Naive thymus-derived CD4-positive, alpha-beta T cell (primary cell): ENCODE measurements at regions not wholly inside any gene's neighbourhood (a gene's known extent, or its start where the extent isn't known, plus 50 kb on each side); places are given as distances from the start of the nearest gene placed in this dataset.

Experiments
- ATAC-seq: fragments of 150-1000 bp; cut with Tn5 transposase; 2 replicates; pipeline ENCODE4 v1.10.0; 2021; ENCODE audit warnings: mild to moderate bottlenecking, moderate library complexity
- CTCF ChIA-PET: fragments of 350-600 bp; sonication (Branson Sonifier 250); formaldehyde crosslinking; loops from one replicate; lab custom pipeline; 2021; ENCODE audit warnings: antibody characterized with exemption; lab: Charles Lee
- POLR2A ChIA-PET: fragments of 350-600 bp; sonication (Branson Sonifier 250); formaldehyde crosslinking; loops from one replicate; lab custom pipeline; 2021; ENCODE audit warnings: antibody characterized with exemption, inconsistent platforms; lab: Charles Lee
- DNase-seq, 9 donors: peaks; one replicate each; pipeline versions ENCODE4 v3.0.0 to v3.0.0-alpha.2; 2020 to 2022; ENCODE audit warnings: mixed read lengths in 1 of 9
- H3K27ac ChIP-seq: one replicate; pipeline ENCODE4 v1.7.0; 2013; ENCODE audit warnings: mild to moderate bottlenecking, low read depth, low read length, moderate library complexity
- H3K27me3 ChIP-seq, 2 donors: one replicate each; pipeline ENCODE4 v1.7.0; 2013; ENCODE audit warnings: low read length in 2 of 2, mild to moderate bottlenecking in 2 of 2, moderate library complexity in 2 of 2; ENCODE audit not compliant: control insufficient read depth in 2 of 2, insufficient read depth in 2 of 2
- H3K36me3 ChIP-seq, 3 experiments: 1 replicate in 2 of 3; 2 replicates in 1 of 3; pipeline ENCODE4 v1.7.0; 2013; ENCODE audit warnings: low read length in 3 of 3, mild to moderate bottlenecking in 3 of 3, moderate library complexity in 1 of 3; ENCODE audit not compliant: insufficient read depth in 3 of 3, control insufficient read depth in 2 of 3
- H3K4me1 ChIP-seq, 2 donors: one replicate each; pipeline ENCODE4 v1.7.0; 2013; ENCODE audit warnings: low read length in 2 of 2, mild to moderate bottlenecking in 2 of 2, moderate library complexity in 1 of 2; ENCODE audit not compliant: control insufficient read depth in 2 of 2, insufficient read depth in 2 of 2
- H3K4me3 ChIP-seq: 2 replicates; pipeline ENCODE4 v1.7.0; 2013; ENCODE audit warnings: mild to moderate bottlenecking, low read length
- H3K9me3 ChIP-seq, 3 experiments: 1 replicate in 2 of 3; 2 replicates in 1 of 3; pipeline ENCODE4 v1.7.0; 2013; ENCODE audit warnings: low read length in 3 of 3; ENCODE audit not compliant: control insufficient read depth in 2 of 3
- H3K27ac Mint-ChIP-seq, 9 donors: one replicate each; pipeline ENCODE4 v1.8.0; 2020 to 2022; ENCODE audit warnings: mixed read lengths in 9 of 9, mild to moderate bottlenecking in 8 of 9, moderate library complexity in 5 of 9, inconsistent platforms in 2 of 9
- H3K27me3 Mint-ChIP-seq, 5 donors: one replicate each; pipeline ENCODE4 v1.8.0; 2021 to 2022; ENCODE audit warnings: mixed read lengths in 5 of 5, mild to moderate bottlenecking in 1 of 5
- H3K36me3 Mint-ChIP-seq, 5 donors: one replicate each; pipeline ENCODE4 v1.8.0; 2020 to 2022; ENCODE audit warnings: mixed read lengths in 5 of 5, mild to moderate bottlenecking in 3 of 5, inconsistent platforms in 1 of 5
- H3K4me1 Mint-ChIP-seq, 7 donors: one replicate each; pipeline ENCODE4 v1.8.0; 2020 to 2022; ENCODE audit warnings: mixed read lengths in 7 of 7, mild to moderate bottlenecking in 3 of 7, inconsistent platforms in 1 of 7
- H3K4me3 Mint-ChIP-seq, 10 donors: one replicate each; pipeline ENCODE4 v1.8.0; 2020 to 2022; ENCODE audit warnings: mild to moderate bottlenecking in 10 of 10, mixed read lengths in 10 of 10, moderate library complexity in 6 of 10, inconsistent platforms in 2 of 10
- H3K9me3 Mint-ChIP-seq, 11 donors: one replicate each; pipeline ENCODE4 v1.8.0; 2020 to 2022; ENCODE audit warnings: mixed read lengths in 11 of 11, mild to moderate bottlenecking in 4 of 11, inconsistent platforms in 1 of 11, moderate library complexity in 1 of 11
- intact Hi-C, 2 donors: fragments of 100-400 bp; cut with micrococcal nuclease; formaldehyde crosslinking; loops; one replicate each; pipeline ENCODE4 v1.15.1; 2023

GRCh38 chrX:8310409-8310808, 139.3 kb upstream of the VCX2 start:
- peaks cover 0 to 15% (median 0%) of the 10 kb centered on the region in 5 donors for H3K36me3 Mint-ChIP-seq
- no peak overlapping the region for H3K27ac Mint-ChIP-seq

DNA sequence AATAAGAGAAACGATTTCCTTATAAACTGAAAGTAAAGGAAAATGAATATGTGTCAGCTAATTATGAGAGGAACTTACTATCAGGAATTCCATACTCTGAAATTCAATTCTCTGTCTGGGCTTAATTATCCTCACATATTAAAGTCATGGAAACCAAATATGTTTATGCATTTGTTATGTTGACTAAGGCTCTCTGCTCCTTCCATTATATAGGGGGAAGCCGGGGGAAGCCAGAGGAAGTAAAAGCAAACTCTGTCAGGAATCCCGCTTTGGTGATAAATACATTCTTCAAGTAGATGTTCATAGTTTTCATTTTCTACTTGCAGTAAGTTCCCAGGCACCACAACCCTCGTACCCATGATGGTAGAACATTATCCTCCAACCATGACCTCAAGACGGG, 142.8 kb upstream of the VCX2 start:
- H3K27ac Mint-ChIP-seq: no peak overlapping the region
- ATAC-seq: no peak
- DNase-seq: no peak
- H3K4me1 Mint-ChIP-seq: no peaks in the 10 kb centered on the region
- POLR2A ChIA-PET: no interaction called here
- peaks cover 2 to 45% (median 11%) of the 10 kb centered on the region in 11 donors for H3K9me3 Mint-ChIP-seq
- no peak overlapping the region for H3K4me3 ChIP-seq
- CTCF ChIA-PET: no interaction called here
- no peak overlapping the region for H3K27ac ChIP-seq
- peaks cover 0 to 9% (median 0%) of the 10 kb centered on the region in 5 donors for H3K36me3 Mint-ChIP-seq
- no peaks in the 10 kb centered on the region for H3K27me3 Mint-ChIP-seq
- no peaks in the 10 kb centered on the region for H3K36me3 ChIP-seq
- intact Hi-C loops: no loop called here
- no peaks in the 10 kb centered on the region for H3K9me3 ChIP-seq
- no peak overlapping the region for H3K4me3 Mint-ChIP-seq
- H3K4me1 ChIP-seq: no peaks in the 10 kb centered on the region
- H3K27me3 ChIP-seq: no peaks in the 10 kb centered on the region

More at GRCh38 chrX:8310409-8310808, 139.3 kb upstream of the VCX2 start:
- Histone ChIP-seq H3K36me3 (no peaks in the 10 kb centered on the region), H3K4me3 (no peak overlapping the region), H3K27me3 (no peaks in the 10 kb centered on the region), H3K4me1 (no peaks in the 10 kb centered on the region), H3K27ac (no peak overlapping the region), H3K9me3 (no peaks in the 10 kb centered on the region)
- no peaks in the 10 kb centered on the region for H3K4me1 Mint-ChIP-seq
- no peak overlapping the region for H3K4me3 Mint-ChIP-seq
- POLR2A ChIA-PET: no interaction called here
- H3K27me3 Mint-ChIP-seq: no peaks in the 10 kb centered on the region
- ATAC-seq (no peak), DNase-seq (no peak)
- peaks cover 2 to 58% (median 12%) of the 10 kb centered on the region in 11 donors for H3K9me3 Mint-ChIP-seq
- CTCF ChIA-PET: no interaction called here
- intact Hi-C loops: no loop called here

DNA sequence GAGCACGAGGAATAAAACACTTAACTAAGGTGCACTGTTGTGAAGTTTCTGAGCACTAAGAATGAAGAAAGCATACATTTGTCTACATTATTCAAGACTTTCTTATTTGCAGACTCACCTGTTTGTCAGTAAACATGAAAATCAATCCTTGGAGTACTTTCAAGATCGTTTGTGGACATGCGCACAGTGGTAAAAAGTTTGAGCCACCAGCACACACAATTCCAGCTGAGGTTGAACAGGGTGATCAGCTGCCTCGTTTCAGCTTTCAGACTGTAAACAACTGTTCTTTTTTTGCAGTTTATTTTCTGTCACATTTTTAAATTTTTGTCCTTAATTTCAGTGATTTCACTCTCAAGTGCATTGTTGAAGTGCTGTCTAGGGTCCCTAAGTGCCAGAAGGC, 143.8 kb upstream of the VCX2 start:
- no peaks in the 10 kb centered on the region for H3K9me3 ChIP-seq
- Mint-ChIP-seq H3K4me3 (no peak overlapping the region), H3K27ac (no peak overlapping the region), H3K9me3 (peaks cover 2 to 40% (median 11%) of the 10 kb centered on the region in 11 donors), H3K4me1 (no peaks in the 10 kb centered on the region), H3K27me3 (no peaks in the 10 kb centered on the region), H3K36me3 (peaks cover 0 to 4% (median 0%) of the 10 kb centered on the region in 5 donors)
- ChIA-PET POLR2A (no interaction called here), CTCF (no interaction called here)
- no peak for ATAC-seq
- H3K36me3 ChIP-seq: no peaks in the 10 kb centered on the region
- H3K27ac ChIP-seq: no peak overlapping the region
- no peak for DNase-seq
- intact Hi-C loops: no loop called here
- H3K4me1 ChIP-seq: no peaks in the 10 kb centered on the region
- H3K27me3 ChIP-seq: no peaks in the 10 kb centered on the region
- no peak overlapping the region for H3K4me3 ChIP-seq

DNA sequence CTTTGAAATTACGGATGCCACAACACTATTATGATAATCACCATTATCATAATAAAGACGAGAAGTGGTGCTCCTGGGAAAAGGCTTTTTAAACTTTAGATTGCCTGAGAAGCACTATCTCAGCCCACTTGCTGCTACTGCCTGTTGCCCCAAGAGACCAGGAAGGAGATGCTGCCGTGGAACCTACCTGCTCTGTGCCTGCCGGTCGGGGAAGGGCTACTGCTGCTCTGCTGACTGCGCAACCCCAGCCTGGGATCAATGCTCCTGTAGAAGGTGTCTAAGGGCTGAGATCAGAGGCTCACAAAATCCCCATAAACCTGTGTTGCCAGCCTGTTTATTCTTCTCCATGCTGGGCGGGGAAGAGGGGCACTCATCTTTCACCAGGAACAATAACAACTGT, 145.3 kb upstream of the VCX3B start:
- H3K4me3 Mint-ChIP-seq: no peak overlapping the region
- no peaks in the 10 kb centered on the region for H3K4me1 ChIP-seq
- DNase-seq: no peak
- H3K36me3 Mint-ChIP-seq: no peaks in the 10 kb centered on the region
- no peaks in the 10 kb centered on the region for H3K27me3 Mint-ChIP-seq
- no peaks in the 10 kb centered on the region for H3K36me3 ChIP-seq
- intact Hi-C loops: no loop called here
- H3K27ac ChIP-seq: no peak overlapping the region
- no peaks in the 10 kb centered on the region for H3K9me3 ChIP-seq
- H3K4me3 ChIP-seq: no peak overlapping the region
- H3K27ac Mint-ChIP-seq: no peak overlapping the region
- H3K27me3 ChIP-seq: no peaks in the 10 kb centered on the region
- no peak for ATAC-seq
- CTCF ChIA-PET: no interaction called here
- no peaks in the 10 kb centered on the region for H3K4me1 Mint-ChIP-seq
- POLR2A ChIA-PET: no interaction called here
- peaks cover 0 to 54% (median 7%) of the 10 kb centered on the region in 11 donors for H3K9me3 Mint-ChIP-seq

GRCh38 chrX:8323356-8323755, 141.3 kb upstream of the VCX3B start:
- no peaks in the 10 kb centered on the region for H3K4me1 ChIP-seq
- H3K27ac ChIP-seq: no peak overlapping the region
- H3K27ac Mint-ChIP-seq: no peak overlapping the region
- intact Hi-C loops: no loop called here
- no peak for ATAC-seq
- CTCF ChIA-PET: no interaction called here
- H3K27me3 ChIP-seq: no peaks in the 10 kb centered on the region
- H3K4me3 Mint-ChIP-seq: no peak overlapping the region
- no peak overlapping the region for H3K4me3 ChIP-seq
- H3K9me3 ChIP-seq: no peaks in the 10 kb centered on the region
- H3K36me3 Mint-ChIP-seq: no peaks in the 10 kb centered on the region
- H3K9me3 Mint-ChIP-seq: peaks cover 0 to 39% (median 4%) of the 10 kb centered on the region in 11 donors
- POLR2A ChIA-PET: no interaction called here
- no peaks in the 10 kb centered on the region for H3K36me3 ChIP-seq
- H3K27me3 Mint-ChIP-seq: no peaks in the 10 kb centered on the region
- DNase-seq: no peak
- no peaks in the 10 kb centered on the region for H3K4me1 Mint-ChIP-seq

DNA sequence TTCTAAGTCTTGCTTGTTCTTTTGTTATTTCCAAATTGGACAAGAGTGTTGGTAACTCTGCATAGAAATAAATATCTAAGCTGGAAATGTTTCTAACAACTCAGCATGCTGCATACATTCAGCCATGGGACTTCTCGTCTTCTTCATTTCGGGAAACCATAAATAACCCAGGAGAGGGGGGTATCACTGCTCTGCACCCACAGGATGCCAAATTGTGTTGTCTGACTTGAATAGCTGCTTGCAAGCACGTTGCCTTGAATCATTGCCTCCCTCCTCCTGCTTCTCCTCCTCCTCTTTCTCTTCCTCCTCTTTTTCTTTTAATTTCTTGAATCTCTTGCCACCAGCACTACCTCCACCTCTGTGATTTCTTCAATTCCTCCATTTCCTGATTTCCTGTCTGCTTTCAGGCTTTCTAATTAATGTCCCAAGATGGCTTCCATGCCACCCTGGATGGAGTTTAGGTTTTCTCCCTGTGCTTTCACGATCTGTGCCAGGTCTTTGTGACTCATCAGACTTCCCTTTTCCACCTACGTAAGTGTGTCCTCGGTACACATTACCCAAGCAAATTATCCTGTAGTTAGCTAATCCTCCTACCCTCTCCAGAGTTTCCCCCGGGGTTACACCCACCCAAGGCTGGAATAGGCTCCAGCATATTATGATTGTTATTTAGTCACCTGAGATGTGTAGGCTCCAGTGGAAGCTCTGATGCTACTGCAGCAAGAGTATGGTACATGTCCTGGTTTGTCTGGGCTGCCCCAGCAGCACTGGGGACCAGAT, 122.6 kb upstream of the VCX3B start:
- H3K4me3 Mint-ChIP-seq: no peak overlapping the region
- ChIA-PET POLR2A (no interaction called here), CTCF (no interaction called here)
- H3K4me1 ChIP-seq: no peaks in the 10 kb centered on the region
- no peak overlapping the region for H3K27ac Mint-ChIP-seq
- no peaks in the 10 kb centered on the region for H3K36me3 ChIP-seq
- no peaks in the 10 kb centered on the region for H3K4me1 Mint-ChIP-seq
- intact Hi-C loops: no loop called here
- no peaks in the 10 kb centered on the region for H3K27me3 ChIP-seq
- DNase-seq (no peak), ATAC-seq (no peak)
- H3K27me3 Mint-ChIP-seq: no peaks in the 10 kb centered on the region
- H3K4me3 ChIP-seq: no peak overlapping the region
- no peak overlapping the region for H3K27ac ChIP-seq
- no peaks in the 10 kb centered on the region for H3K36me3 Mint-ChIP-seq
- H3K9me3 Mint-ChIP-seq: peaks cover 0 to 60% (median 9%) of the 10 kb centered on the region in 11 donors
- H3K9me3 ChIP-seq: no peaks in the 10 kb centered on the region

- ChIA-PET POLR2A (no interaction called here), CTCF (no interaction called here)
- intact Hi-C loops: no loop called here
- Mint-ChIP-seq H3K9me3 (peaks cover 0 to 50% (median 4%) of the 10 kb centered on the region in 11 donors), H3K27me3 (no peaks in the 10 kb centered on the region), H3K4me3 (no peak overlapping the region), H3K36me3 (no peaks in the 10 kb centered on the region), H3K27ac (no peak overlapping the region), H3K4me1 (no peaks in the 10 kb centered on the region)
- H3K36me3 ChIP-seq: no peaks in the 10 kb centered on the region
- no peak overlapping the region for H3K4me3 ChIP-seq
- H3K27ac ChIP-seq: no peak overlapping the region
- no peaks in the 10 kb centered on the region for H3K4me1 ChIP-seq
- ATAC-seq (no peak), DNase-seq (no peak)
- no peaks in the 10 kb centered on the region for H3K9me3 ChIP-seq
- H3K27me3 ChIP-seq: no peaks in the 10 kb centered on the region
Measured at GRCh38 chrX:8345473-8345872, 119.2 kb upstream of the VCX3B start.
